ENCODE measurements at regions not wholly inside any gene's neighbourhood (a gene's known extent, or its start where the extent isn't known, plus 50 kb on each side); places are given as distances from the start of the nearest gene placed in this dataset.

- DNase-seq: no peak
Measured at GRCh38 chr7:41633690-41634089, 69.2 kb downstream of the INHBA start.

- no peak for DNase-seq
Measured at GRCh38 chr7:41630741-41631140, 72.1 kb downstream of the INHBA start.

GRCh38 chr7:41629711-41630111 lies 73.2 kb downstream of the INHBA start:
- DNase-seq: no peak

- DNase-seq: no peak
Measured at GRCh38 chr7:41628901-41629300, 74.0 kb downstream of the INHBA start.

- DNase-seq: no peak
Measured at GRCh38 chr7:41627645-41628298, 75.1 kb downstream of the INHBA start.

- DNase-seq: no peak
Measured at GRCh38 chr7:41624818-41625217, 78.1 kb downstream of the INHBA start.

- DNase-seq: no peak
Measured at GRCh38 chr7:41621953-41622831, 80.7 kb downstream of the INHBA start.

- no peak for DNase-seq
Measured at GRCh38 chr7:41617987-41618386, 84.9 kb downstream of the INHBA start.

GRCh38 chr7:41612798-41613197 lies 90.1 kb downstream of the INHBA start:
- DNase-seq: no peak

- DNase-seq: no peak
Measured at GRCh38 chr7:41612386-41612785, 90.5 kb downstream of the INHBA start.

- DNase-seq: no peak
Measured at GRCh38 chr7:41608447-41608846, 94.4 kb downstream of the INHBA start.

GRCh38 chr7:41603985-41604384 lies 98.9 kb downstream of the INHBA start:
- no peak for DNase-seq

- DNase-seq: no peak
Measured at GRCh38 chr7:41599760-41600159, 103.1 kb downstream of the INHBA start.

- no peak for DNase-seq
Measured at GRCh38 chr7:41592794-41593193, 110.1 kb downstream of the INHBA start.

GRCh38 chr7:41592236-41592635 lies 110.7 kb downstream of the INHBA start:
- DNase-seq: no peak

GRCh38 chr7:41590986-41591385 lies 111.9 kb downstream of the INHBA start:
- DNase-seq: no peak

- DNase-seq: no peak
Measured at GRCh38 chr7:41588341-41588740, 114.5 kb downstream of the INHBA start.

- DNase-seq: no peak
Measured at GRCh38 chr7:41586931-41587640, 115.8 kb downstream of the INHBA start.

GRCh38 chr7:41584746-41585145 lies 118.1 kb downstream of the INHBA start:
- DNase-seq: no peak

GRCh38 chr7:41582116-41582515 lies 120.8 kb downstream of the INHBA start:
- no peak for DNase-seq

GRCh38 chr7:41581041-41581440 lies 121.8 kb downstream of the INHBA start:
- no peak for DNase-seq

GRCh38 chr7:41579961-41580935 lies 122.6 kb downstream of the INHBA start:
- DNase-seq: no peak

- DNase-seq: no peak
Measured at GRCh38 chr7:41578700-41579099, 124.2 kb downstream of the INHBA start.

Measured in SHP77 (cell line).